SK-N-MC (cell line): ENCODE measurements at regions not wholly inside any gene's neighbourhood (a gene's known extent, or its start where the extent isn't known, plus 50 kb on each side); places are given as distances from the start of the nearest gene placed in this dataset.
A peak's percentile ranks its signal among the peaks of the same experiment; 100 is the strongest.

Source experiments
- DNase-seq: peaks from one replicate; pipeline ENCODE4 v3.0.0-alpha.2; 2011; ENCODE audit warnings: low read depth, low spot score
- H3K27ac ChIP-seq: fragments of 200-600 bp; sonication (generic); 2 replicates; pipeline ENCODE4 v1.5.1; 2016; ENCODE audit warnings: mixed run types
- H3K36me3 ChIP-seq: fragments of 200-600 bp; sonication (generic); 2 replicates; pipeline ENCODE4 v1.6.1; 2017; ENCODE audit warnings: antibody characterized with exemption, low read length, mixed read lengths; ENCODE audit not compliant: insufficient read depth
- H3K4me3 ChIP-seq: fragments of 200-600 bp; sonication (generic); 2 replicates; pipeline ENCODE4 v1.5.1; 2016
- H3K9ac ChIP-seq: fragments of 200-600 bp; sonication (generic); 2 replicates; pipeline ENCODE4 v1.8.0; 2017; ENCODE audit warnings: mixed run types, mixed read lengths; ENCODE audit not compliant: insufficient read length
- H3K9me3 ChIP-seq: fragments of 200-600 bp; sonication (generic); 2 replicates; pipeline ENCODE4 v1.6.1; 2017; ENCODE audit warnings: low read depth, mild to moderate bottlenecking, antibody characterized with exemption, low read length, moderate library complexity, mixed read lengths
- EZH2 ChIP-seq: fragments of 200-600 bp; sonication (generic); IDR thresholded peaks from one replicate; pipeline ENCODE4 v1.6.1; 2017; ENCODE audit warnings: antibody characterized with exemption
- FOXP2 ChIP-seq: optimal IDR thresholded peaks from 2 replicates; pipeline ENCODE3; 2011; ENCODE audit warnings: mild to moderate bottlenecking, moderate library complexity; ENCODE audit not compliant: insufficient read depth; ENCODE audit errors: extremely low read length, control extremely low read depth
- POLR2AphosphoS5 ChIP-seq: IDR thresholded peaks from 2 replicates; pipeline ENCODE4 v1.6.1; 2012; ENCODE audit warnings: mild to moderate bottlenecking, low read depth, low read length, borderline replicate concordance

DNA sequence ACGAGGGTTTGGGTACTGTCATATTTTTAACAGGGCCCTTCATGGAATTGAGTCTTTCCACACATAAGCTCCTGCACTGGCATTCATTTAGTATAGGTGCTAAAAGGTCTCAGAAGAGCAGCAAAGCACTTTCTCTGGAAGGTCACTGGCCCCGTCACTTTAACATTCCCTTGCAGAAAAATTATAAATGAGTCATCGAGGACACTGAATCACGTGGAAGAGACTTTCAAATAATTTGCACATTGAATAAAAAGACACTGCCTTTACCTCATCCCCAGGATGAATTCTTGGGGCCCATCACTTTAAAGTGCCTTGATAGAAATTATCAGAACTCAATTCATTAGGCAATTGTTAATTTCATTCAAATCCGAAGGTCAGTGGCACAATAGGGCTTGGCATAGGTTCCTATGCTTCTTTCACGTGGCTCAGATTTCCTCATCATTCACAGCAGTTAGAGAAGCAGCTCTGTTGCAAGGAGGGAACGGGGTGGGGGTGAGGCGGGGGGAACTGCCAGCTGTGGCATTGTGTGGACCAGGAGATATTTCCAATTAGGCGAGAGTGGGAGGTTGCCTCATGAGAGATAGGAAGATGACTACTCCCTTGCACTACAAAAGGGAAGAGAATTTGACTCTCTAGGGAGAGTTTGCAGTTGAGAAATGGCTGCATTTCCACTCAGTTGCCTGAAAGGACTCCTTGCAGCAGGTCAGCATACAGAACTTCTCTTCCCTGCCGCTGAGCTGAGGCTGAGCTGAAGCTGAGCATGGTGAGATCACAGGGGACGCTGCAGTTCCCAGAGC, 86.3 kb upstream of the NPAS2 start:
- no peak overlapping the region for H3K27ac ChIP-seq
- H3K4me3 ChIP-seq, result no peak overlapping the region
- no peak for DNase-seq

GRCh38 chr2:100736121-100736915, 83.6 kb upstream of the NPAS2 start:
- Histone ChIP-seq H3K27ac (no peak overlapping the region), H3K9ac (no peak overlapping the region), H3K36me3 (no peaks in the 10 kb centered on the region), H3K4me3 (no peak overlapping the region), H3K9me3 (no peaks in the 10 kb centered on the region)
- no peak for DNase-seq
- TF ChIP-seq FOXP2 (no peak), EZH2 (no peak), POLR2AphosphoS5 (no peak)

More for the DNA sequence above, 86.3 kb upstream of the NPAS2 start:
- Histone ChIP-seq H3K9ac (no peak overlapping the region), H3K9me3 (no peaks in the 10 kb centered on the region), H3K36me3 (no peaks in the 10 kb centered on the region)
- TF ChIP-seq POLR2AphosphoS5, result no peak
- TF ChIP-seq EZH2, result no peak
- no peak for TF ChIP-seq FOXP2

- DNase-seq, result no peak
- Histone ChIP-seq H3K9ac (no peak overlapping the region), H3K27ac (no peak overlapping the region), H3K36me3 (no peaks in the 10 kb centered on the region), H3K9me3 (no peaks in the 10 kb centered on the region), H3K4me3 (no peak overlapping the region)
- no peak for TF ChIP-seq POLR2AphosphoS5
- no peak for TF ChIP-seq FOXP2
- TF ChIP-seq EZH2, result no peak
Measured at GRCh38 chr2:100739735-100740432, 80.1 kb upstream of the NPAS2 start.

- TF ChIP-seq EZH2, result no peak
- TF ChIP-seq POLR2AphosphoS5, result no peak
- no peak for TF ChIP-seq FOXP2
- Histone ChIP-seq H3K36me3 (no peaks in the 10 kb centered on the region), H3K9me3 (no peaks in the 10 kb centered on the region), H3K9ac (no peak overlapping the region), H3K27ac (no peak overlapping the region), H3K4me3 (peak overlapping the region; percentile 52; the same call in 1 of the 2 replicates)
- DNase-seq, result no peak
Measured at GRCh38 chr2:100741880-100742276, 78.1 kb upstream of the NPAS2 start.

DNA sequence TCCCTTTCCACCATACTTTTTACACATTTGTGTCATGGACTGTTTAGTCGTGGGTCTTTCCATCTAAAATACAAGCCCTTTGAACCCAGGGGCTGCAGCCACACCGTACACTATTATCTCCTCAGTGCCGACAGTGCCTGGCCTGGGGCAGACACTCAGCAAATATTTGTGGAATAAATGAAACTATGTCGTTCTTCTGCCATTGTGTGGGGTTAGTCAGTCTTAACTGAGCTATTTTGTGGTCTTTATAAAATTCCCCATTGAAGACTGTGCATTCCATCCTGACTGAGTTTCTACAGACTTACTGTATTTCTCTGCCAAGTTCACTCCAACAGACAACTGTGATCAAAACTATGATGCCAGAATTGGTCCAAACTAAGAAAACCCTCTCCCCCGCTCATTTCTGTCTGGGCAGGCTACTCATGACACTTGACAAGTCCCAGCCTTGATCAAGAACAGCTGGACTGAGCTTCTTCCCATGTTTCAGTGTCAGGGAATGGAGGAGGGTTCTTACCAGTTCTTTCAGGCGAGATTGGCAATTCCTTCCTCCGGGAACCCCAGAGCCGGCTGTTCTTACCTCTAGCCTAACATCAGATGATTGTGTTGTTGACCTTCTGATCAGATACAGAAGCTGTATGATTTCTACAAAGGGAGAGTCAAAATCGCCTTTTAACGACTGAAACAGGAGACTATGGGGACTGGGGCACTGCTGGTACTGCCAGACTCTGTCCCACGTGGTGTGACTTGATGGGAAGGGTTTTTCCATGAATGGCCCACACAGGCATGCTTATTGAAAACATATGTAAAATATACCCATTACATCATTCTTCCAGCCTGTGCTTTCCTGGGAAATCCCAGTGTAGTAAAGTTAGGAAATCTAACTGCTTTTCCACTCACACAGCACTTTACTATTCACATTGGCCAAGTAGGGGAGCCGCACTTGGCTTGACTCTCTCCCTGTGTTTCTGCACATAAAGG, 77.4 kb upstream of the NPAS2 start:
- no peak for TF ChIP-seq POLR2AphosphoS5
- no peak for TF ChIP-seq EZH2
- no peak for TF ChIP-seq FOXP2
- peak overlapping the region; percentile 52 for H3K4me3 ChIP-seq
- peak overlapping the region; percentile 55 for H3K9ac ChIP-seq
- H3K9me3 ChIP-seq, result no peaks in the 10 kb centered on the region
- DNase-seq, result peak; percentile 45
- H3K36me3 ChIP-seq, result no peaks in the 10 kb centered on the region
- peak overlapping the region; percentile 74 for H3K27ac ChIP-seq

DNA sequence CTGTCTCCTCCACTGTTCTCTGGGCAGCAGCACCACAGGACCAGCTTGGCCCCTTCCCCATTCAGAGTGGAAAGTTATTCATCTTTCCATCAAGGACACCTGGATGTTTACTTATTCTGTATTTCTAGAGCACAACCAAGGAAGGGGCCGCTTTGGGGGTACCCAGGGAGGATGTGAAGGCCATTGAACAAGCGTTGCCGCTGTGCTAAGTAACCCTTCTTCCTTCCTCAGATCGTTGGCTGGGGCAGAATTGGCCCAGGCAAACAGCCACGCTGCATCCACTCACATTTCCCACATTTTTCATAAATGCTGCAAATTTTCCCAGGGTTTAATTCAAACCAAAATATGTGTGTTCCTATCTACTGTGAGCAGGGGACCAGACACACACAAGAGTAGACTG, 76.2 kb upstream of the NPAS2 start:
- DNase-seq, result no peak
- Histone ChIP-seq H3K4me3 (no peak overlapping the region), H3K9ac (no peak overlapping the region), H3K36me3 (no peaks in the 10 kb centered on the region), H3K9me3 (no peaks in the 10 kb centered on the region), H3K27ac (no peak overlapping the region)
- no peak for TF ChIP-seq EZH2
- TF ChIP-seq POLR2AphosphoS5, result no peak
- no peak for TF ChIP-seq FOXP2

- DNase-seq, result no peak
- H3K27ac ChIP-seq, result no peak overlapping the region
- H3K36me3 ChIP-seq, result no peaks in the 10 kb centered on the region
- no peak overlapping the region for H3K4me3 ChIP-seq
- no peak for TF ChIP-seq FOXP2
- no peak for TF ChIP-seq EZH2
- TF ChIP-seq POLR2AphosphoS5, result no peak
- H3K9ac ChIP-seq, result no peak overlapping the region
- H3K9me3 ChIP-seq, result no peaks in the 10 kb centered on the region
Measured at GRCh38 chr2:100744184-100744583, 75.8 kb upstream of the NPAS2 start.

DNA sequence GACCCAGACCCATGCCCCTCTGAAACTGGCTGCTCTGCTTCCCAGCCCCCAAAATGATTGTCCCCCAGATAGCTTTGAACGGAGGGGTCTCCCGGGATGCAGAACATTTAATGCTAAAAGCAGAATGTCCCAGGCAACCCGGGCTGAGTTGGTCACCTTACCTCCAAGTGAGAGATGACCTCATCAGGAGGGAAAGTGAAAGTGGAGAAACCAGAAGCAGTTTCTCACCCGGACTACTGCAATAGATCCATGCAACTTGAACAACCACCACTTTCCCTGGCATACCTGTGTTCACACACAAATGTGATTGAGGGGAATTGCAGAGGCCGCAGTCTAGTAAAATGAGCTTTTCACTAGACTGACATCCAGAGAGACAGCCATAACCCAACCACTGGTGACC, 75.3 kb upstream of the NPAS2 start:
- no peaks in the 10 kb centered on the region for H3K9me3 ChIP-seq
- TF ChIP-seq FOXP2, result no peak
- TF ChIP-seq POLR2AphosphoS5, result no peak
- TF ChIP-seq EZH2, result no peak
- H3K27ac ChIP-seq, result no peak overlapping the region
- DNase-seq, result no peak
- H3K4me3 ChIP-seq, result no peak overlapping the region
- no peaks in the 10 kb centered on the region for H3K36me3 ChIP-seq
- H3K9ac ChIP-seq, result no peak overlapping the region
